ENCODE measurements at regions not wholly inside any gene's neighbourhood (a gene's known extent, or its start where the extent isn't known, plus 50 kb on each side); places are given as distances from the start of the nearest gene placed in this dataset.
"Not testable (repeated sequence)": the region's sequence is repeated elsewhere in the genome, so short reads cannot be mapped to it uniquely, and the experiment has no call there.

DNA sequence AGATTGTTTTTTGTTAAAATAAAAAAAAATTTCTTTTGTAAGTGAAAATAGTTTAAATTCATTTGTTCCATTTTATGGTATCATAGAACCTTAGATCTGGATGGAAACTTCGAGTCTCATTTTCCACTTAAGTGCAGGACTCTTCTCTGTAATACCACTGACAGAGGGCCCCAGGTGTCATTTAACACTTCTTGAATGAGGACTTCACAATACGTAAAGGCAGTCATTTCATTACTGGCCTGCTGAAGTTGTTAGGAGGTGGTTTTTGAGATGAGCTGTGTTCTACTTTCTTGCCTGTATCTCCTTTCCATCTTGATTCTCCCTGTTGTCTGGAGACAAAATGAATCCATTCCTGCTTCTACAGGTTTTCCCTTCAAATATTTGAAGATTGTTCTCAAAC is 455.3 kb downstream of the DMRT2 start:
- DNase-seq: no peak

DNA sequence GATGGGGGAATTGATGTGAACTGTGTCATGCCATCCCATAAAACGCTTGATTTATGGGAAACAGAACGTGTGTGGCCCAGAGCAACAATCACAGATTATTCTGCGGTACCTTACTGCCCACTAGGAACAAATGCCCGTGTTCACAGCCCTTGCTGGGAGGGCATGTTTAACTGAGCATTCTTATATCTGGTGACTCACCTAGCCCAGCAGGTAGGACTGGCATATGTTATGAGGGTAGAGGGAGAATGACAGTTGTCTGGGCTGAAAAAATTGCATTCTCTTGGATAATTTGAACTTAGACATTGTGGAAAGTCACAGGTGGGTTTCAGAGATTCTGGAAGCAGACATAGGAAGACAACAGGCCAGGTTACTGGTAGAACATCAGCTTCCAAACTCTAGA is 460.6 kb downstream of the DMRT2 start:
- DNase-seq: no peak

DNA sequence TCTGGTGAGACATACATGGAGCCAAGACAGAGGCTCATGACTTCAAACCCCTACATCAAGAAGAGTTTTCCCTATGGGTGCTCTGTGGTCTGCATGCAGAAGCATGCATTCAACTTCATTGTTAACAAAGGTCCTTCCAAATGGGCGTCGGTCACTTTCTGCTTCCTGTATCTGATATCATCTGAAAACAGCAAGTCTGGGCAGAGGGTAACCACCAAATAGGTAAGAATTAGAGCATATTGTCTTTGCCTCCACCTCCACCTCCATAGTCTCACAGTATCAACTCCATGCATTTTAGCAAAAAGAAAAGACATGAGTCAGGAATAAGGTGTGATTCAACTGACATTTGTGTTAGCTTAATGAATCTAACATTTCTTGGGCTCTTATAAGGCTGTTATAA is 462.9 kb downstream of the DMRT2 start:
- DNase-seq: no peak

DNA sequence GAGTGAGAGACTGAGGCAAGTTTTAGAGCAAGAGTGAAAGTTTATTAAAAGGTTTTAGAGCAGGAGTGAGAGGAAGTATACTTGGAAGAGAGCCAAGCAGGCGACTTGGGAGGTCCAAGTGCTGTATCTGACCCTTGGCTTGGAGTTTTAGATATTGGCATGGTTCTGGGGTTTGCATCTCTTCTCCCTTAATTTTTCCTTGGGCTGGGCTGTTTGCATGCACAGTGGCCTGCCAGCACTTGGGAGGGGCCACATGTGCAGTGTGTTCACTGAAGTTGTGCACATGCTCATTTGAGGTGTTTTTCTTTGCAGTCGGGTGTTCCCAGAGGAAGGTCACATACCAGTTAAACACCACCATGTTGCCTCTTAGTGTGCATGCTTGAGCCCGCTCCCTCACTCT is 464.1 kb downstream of the DMRT2 start:
- no peak for DNase-seq

DNA sequence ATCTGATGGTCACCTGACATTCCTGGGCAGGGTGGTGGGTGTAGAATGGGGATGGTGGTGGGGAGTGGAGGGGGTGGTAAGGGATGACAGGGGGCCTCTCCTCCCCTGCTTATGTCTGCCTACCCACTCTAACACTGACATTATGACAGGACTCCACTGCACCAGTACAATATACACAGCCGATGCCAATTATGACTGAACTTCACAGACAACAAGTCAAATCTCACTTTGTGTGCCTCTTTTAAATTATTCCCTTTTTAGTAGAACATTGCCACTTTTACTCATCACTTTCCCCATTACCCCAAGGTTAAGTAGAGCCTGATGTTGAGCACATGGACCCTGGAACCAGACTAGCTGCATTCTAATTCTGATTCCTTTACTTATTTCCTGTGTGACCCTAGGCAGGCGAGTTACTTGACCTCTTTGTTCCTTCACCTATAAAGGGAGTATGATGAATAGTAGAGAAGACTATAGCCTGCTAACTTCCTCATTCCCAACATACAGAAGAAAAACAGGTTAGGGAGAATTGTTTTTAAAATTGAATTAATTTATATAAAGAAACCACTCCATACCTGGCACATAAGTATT is 464.7 kb downstream of the DMRT2 start:
- no peak for DNase-seq

DNA sequence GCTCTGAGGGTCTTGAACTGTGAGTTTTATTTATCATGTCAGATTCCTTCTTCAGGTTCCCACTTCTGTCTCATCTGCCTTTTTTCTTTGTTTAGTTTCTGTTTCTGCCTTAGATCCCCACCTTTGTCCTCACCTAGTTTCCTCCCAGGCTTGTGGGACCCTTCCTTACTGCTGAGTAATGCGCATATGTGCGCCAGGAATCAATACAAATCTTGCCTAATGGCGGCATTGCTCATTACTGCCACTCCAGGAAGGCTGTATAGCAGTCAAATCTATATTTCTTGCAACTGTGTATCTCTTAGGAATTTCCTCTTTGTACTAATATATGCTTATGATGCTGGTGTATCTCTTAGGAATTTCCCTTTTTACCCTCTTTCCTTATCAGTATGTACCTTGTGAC is 465.4 kb downstream of the DMRT2 start:
- no peak for DNase-seq

DNA sequence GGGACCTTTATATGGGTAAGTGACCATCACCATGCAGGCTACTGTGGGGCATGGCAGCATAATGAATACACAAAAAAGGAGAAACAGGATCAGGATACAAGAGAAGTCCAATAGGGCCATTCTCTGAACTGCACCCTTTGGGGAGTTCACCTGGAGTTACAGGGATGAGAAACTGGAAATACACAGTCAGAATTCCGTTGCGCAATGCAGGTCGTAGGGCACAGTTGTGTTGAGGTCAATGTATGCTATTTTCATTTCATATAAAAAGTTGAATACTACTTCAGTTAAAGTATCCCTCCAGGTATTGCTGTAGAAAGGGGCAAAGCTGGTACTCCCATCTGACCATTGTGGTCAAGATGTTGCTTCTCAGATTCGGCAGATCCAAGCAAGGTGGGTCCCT is 471.4 kb downstream of the DMRT2 start:
- DNase-seq: no peak

DNA sequence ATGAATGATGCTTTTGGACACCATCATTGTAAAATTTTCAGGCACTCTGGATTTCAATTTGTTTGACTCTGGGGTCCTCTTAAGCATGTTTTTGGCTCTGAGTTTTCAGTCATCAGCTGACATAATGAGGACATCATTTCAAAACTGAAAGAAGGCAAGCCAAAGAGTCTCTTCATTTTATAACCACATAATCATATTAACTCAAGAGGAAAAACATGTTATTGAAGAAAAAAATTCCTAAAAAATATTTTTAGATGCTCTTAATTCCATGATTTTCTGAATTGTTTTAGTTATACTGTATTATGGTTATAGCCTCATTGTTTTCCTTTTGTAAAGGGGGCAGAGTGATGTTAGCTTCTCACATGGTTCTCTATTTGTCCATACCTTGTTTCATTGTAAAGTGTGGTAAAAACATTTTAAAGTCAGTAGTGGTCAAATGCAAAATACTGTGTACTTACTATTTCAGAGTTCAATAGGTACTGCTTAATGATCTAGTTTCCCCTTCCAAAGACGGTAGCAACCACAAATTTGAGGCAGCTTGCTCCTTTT is 472.1 kb downstream of the DMRT2 start:
- DNase-seq: no peak

DNA sequence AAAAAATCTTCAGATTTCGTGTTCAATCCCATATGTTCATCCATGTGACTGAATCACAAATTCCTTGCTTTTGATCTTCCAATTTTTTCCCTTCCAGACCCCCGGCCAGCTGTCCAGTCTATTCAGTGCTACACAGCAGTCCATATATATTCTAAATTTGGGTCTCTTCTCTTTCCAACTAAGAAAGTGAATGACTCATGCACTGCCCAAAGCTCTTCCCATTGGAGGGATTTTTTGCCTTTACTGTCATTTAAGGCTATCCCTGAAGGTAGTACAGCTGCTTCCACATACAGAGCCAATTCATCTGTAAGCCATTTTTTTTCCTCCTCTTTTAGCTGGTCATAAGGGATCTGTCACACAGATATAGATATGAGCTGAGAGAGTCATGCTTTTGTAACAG is 478.3 kb downstream of the DMRT2 start:
- DNase-seq: no peak

DNA sequence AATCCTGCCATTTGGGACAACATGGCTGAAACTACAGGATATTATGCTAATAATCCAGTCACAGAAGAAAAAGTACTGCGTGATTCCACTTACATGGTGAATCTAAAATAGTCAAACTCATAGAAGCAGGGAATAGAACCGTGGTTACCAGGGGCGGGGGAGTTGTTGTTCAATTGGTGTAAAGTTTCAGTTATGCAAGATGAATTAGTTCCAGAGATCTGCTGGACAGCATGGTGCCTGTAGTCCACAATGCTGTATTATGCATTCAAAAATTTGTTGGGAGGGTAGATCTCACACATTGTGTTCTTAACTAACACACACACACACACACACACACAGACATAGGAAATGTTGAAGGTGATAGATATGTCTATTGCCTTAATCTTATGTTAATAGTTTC is 480.5 kb downstream of the DMRT2 start:
- no peak for DNase-seq

DNA sequence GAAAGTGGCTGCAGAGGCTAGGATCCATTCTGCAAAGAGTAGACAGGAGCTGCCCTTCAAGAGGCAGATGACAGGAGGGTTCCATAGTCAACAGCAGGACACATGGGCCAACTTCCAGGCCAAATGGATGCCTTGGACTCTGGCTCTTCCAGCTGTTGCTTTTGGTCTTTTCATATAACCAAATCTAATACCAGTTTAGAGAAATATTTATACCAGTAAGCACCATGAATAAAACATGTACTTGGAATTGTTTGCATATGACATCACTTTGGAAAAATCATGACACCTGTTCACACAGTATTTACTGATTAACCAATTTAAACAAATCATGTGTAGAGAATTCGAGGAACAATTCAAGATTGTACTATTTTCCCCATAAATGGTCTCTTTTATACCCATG is 481.3 kb downstream of the DMRT2 start:
- no peak for DNase-seq

DNA sequence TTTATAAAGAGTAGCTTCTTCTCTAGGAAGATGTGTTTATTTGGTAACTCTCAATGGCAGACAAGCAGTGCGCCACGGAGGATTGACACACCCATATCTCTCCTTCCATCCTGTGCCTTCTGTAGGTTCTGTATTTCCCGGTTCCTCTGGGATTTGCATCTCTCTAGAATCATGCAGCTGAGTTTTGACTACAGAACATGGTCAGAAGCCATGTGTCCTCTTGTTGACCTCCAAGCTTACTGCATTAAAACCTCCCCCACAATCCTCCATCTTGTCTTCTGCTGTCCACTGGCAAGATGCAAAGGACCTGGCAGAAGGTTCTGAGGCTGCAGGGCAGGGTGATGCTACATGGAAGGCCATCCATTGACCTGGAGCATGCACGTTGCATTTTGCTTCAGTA is 482.0 kb downstream of the DMRT2 start:
- DNase-seq: no peak

DNA sequence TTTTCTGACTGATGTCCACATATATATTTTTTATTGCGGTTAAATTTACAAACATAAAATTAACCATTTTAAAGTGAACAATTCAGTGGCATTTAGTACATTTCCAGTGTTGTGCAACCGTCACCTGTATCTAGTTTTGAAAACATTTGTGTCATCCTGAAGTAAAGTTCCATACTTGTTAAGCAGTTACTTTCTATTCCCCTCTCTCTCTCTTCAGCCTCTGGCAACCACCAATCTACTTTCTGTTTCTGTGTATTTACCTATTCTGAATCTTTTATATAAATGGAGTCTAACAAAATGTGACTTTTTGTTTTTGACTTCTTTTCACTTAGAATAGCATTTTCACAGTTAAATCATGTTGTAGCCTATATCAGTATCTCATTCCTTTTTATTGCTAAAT is 480.1 kb upstream of the SMARCA2 start:
- DNase-seq: no peak

DNA sequence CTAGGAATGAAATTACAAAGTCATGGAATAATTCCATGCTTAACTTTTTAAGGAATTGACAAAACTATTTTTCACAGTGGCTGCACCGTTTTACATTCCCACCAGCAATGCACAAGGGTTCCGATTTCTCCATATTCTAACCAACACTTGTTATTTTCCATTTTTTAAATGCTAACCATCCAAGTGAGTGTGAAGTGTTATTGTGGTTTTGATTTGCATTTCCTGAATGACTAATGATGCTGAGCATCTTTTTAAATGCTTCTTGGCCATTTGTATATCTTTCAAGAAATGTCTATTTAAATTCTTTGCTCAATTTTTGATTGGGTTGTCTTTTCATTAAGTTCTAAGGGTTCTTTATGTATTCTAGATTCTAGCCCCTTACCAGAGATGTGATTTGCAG is 479.5 kb upstream of the SMARCA2 start:
- no peak for DNase-seq

DNA sequence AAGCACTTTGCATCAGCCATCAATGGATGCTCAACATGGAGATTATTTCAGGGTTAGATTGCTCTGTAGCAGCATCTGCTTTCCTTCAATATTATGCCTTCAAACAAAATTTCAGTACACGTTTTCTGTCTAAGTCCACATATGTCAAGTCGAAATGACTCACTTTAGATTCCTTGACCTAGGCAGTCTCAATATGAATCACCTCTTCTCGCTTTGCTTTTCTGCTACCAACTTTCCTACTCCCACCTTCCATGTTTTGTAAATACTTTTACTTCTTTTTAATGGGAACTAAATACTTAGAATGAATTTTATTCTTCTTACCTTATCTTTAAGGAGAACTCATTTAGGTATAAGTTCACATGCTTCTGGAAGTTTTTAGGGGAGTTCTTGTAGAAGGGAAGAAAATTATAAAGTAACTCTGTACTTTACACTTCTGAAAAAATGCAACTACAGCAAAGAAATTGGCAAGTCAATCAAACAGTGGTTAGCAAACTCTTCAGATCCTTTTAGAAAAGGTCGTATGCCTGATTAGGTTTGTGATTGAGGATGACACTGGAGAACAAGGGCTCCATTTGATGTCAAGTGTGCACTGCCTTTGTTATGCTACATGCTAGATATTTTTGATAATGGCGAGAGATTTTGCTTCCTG is 478.5 kb upstream of the SMARCA2 start:
- DNase-seq: no peak

DNA sequence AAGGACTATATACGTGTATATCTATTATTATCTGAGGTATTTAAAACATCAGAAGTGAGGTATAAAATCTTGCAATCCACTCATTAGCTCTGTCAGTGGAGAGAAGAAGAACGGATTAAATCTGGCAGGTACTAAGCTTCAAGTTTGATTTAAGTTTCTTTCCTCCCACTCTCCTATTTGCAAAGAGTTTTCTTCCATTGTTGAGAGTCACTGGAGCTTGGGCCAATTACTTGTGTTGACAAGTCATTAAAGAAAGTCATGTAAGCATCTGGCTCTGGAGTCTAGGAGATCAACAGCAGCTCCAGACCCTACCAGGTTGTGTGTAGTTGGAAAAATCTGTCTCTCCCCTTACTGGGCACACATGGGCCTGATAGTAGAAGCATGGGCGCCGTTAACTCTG is 476.8 kb upstream of the SMARCA2 start:
- no peak for DNase-seq

DNA sequence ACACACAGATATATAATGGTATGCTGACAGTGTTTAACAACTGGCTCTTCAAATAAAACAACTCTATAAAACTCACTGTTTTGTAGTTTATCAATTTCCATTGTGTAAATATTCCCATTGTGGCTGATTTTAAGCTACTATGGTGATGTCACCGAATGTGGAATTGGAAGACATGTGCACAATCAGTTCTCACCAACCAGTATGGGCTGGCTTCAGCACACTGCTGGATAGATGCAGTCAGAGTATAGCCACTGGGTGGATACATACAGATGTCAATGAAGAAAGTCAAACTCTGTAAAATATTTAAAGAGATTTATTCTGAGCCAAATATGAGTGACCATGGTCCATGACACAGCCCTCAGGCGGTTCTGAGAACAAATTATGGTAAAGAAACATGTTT is 475.9 kb upstream of the SMARCA2 start:
- DNase-seq: no peak

DNA sequence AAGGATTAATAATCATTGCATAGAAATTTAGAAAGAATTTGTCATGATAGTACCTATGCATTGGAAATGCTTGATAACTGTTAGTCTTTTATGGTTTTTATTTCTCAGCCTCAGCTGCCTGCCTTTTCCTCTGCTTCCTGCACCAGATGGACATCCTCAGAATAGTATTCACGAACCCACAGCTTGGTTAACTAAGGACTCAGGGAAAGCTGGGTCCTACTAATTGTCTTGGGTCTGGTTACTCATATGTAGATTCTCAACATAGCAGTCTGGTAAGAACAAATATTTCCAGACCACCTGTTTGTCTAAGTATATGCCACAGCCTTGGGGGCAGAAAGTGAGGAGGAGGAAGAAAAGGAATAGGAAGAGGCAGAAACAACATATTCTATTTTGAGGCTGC is 464.5 kb upstream of the SMARCA2 start:
- no peak for DNase-seq

DNA sequence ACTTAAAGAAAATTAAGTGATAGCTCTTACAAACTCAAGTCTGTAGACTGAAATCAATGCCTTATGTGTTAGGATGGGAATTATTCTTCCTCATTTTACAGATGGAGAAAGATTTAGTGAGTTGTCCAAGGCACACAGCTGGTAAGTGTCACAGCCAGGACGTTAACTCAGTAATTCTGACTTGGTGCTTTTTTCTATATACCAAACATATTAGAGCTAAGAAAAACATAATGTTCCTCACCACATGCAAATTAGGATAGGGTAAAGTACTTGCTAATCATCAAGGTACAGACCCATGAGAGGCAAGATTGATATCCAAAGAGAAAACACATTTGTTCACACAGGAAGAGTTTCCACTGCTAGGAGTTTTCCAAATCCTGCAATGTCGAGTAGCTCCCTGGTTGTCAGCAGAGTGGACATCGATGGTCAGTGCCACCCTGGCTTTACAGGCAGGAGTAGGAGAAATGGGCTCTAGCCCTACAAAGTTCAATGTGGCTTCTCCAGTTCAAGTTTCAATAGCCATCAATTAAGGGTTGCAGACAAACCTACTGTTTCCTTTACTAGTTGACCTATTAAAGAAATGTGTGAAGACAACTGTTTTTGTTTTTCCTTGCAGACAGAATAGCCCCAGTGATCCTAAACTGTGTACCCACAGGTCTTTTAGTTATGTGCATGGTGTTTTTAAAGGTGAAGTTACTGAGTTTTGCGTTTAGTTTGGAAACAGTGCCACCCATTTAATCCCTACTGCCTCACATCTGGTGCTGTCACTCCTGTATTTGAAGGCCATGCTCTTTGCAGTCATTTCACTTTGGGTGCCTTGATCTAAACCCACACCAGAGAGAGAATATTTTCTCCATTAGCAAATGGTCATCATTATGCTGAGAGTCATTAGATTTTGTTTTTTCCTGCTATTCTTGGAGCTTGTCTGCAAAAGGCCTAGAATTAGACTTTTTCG is 460.8 kb upstream of the SMARCA2 start:
- DNase-seq: no peak

DNA sequence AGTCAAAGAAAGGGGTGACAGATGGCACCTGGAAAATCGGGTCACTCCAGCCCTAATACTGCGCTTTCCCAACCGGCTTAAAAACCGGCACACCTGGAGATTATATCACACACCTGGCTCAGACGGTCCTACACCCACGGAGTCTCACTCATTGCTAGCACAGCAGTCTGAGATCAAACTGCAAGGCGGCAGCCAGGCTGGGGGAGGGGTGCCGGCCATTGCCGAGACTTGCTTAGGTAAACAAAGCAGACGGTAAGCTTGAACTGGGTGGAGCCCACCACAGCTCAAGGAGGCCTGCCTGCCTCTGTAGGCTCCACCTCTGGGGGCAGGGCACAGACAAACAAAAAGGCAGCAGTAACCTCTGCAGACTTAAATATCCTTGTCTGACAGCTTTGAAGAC is 456.5 kb upstream of the SMARCA2 start:
- DNase-seq: not testable (repeated sequence)

DNA sequence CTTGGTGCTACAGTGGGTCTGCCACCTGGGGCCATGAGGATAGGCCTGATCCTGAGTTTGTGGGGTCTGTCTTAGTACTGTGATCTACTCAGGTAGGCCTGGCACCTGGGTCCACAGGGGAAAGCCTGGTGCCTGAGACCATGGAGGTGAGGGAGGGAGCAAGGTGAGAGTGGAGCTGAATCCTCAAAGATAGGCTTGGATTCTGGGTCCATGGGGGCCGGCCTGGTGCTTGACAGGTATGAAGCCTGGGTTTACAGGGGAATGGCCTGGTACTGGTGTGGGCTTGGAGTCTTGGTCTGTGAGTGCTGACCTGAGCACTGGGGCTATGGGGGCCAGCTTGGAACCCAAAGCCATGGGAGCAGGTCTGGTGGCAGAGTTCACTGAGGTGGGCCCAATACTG is 439.2 kb upstream of the SMARCA2 start:
- DNase-seq: no peak

DNA sequence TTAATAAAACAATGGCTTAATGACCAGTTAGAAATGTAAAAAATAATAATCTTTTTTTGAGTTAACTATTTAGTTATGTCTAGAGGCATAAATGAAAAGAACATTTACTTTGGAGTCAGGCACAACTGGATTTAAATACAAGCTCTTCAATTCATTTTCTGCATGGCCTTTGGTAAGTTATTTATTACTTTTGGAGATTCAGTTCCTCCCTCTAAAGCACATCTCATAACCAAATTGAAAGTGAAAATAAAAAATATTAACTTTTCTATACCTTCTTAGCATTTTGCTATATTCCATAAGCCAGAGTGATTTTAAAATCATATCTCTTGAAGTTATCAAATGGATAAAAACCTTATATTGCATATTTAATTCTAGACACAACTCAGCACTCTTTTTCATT is 434.9 kb upstream of the SMARCA2 start:
- DNase-seq: no peak

DNA sequence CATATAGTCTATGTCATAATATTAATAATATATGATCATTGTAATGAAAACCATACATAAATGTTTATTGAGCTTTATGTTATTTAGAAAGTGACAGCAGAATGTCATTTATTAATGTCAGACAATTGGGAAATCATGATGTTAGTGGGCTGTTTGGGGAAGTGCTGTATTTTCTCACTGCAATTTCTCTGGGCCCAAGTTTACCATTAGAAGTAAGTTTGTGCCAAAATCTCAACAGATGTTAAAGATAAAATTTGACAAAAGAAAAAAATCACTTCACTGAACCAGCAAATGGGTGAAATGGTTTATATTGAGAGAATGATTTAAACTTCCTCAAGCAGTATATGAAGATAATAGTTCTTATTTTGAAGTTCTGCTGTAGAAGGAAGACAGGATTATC is 433.2 kb upstream of the SMARCA2 start:
- no peak for DNase-seq

DNA sequence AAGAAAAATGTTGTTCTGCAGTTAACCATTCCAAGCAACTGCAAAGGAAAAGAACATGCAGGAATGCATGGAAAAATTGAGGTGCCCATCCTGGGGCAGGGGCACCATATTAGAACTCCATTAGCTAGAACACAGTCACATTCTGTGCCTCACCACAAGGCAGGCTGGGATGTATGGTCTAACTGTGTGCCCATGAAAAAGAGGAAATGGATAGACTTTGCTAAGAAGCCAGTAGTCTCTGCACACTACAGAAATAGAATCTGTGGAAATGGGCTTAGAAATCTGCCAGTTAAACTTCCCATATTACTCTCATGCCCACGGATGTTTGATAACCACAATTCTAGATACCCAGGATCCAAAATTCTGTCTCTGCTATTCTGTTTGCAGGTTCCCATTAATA is 423.8 kb upstream of the SMARCA2 start:
- DNase-seq: no peak
